Esophagus muscularis mucosa (tissue), 4 donors: ENCODE measurements at regions not wholly inside any gene's neighbourhood (a gene's known extent, or its start where the extent isn't known, plus 50 kb on each side); places are given as distances from the start of the nearest gene placed in this dataset.

Experiments used
- DNase-seq: peaks from one replicate; pipeline ENCODE4 v3.0.0-alpha.2; 2017; ENCODE audit errors: extremely low spot score
- H3K27ac ChIP-seq, 4 donors: fragments of 200-600 bp; sonication (generic); replicated peaks in 1 of 4; 1 replicate in 3 of 4; 2 replicates in 1 of 4; pipeline ENCODE4 v1.5.1; 2016 to 2019; ENCODE audit warnings: mild to moderate bottlenecking in 1 of 4
- H3K27me3 ChIP-seq, 4 donors: fragments of 200-600 bp; sonication (generic); one replicate each; pipeline versions ENCODE4 v1.5.1 to v1.6.0; 2016 to 2019
- H3K36me3 ChIP-seq, 4 donors: fragments of 200-600 bp; sonication (generic); one replicate each; pipeline ENCODE4 v1.5.1; 2016 to 2019
- H3K4me1 ChIP-seq, 4 donors: fragments of 200-600 bp; sonication (generic); one replicate each; pipeline ENCODE4 v1.5.1; 2016 to 2019
- H3K4me3 ChIP-seq, 4 donors: fragments of 200-600 bp; sonication (generic); 1 replicate in 2 of 4; 2 replicates in 2 of 4; pipeline ENCODE4 v1.5.1; 2016 to 2019; ENCODE audit warnings: mild to moderate bottlenecking in 4 of 4, moderate library complexity in 1 of 4
- H3K9me3 ChIP-seq, 4 donors: fragments of 200-600 bp; sonication (generic); 1 replicate in 3 of 4; 2 replicates in 1 of 4; pipeline ENCODE4 v1.5.1; 2016 to 2019
- EP300 ChIP-seq: sonication (generic); formaldehyde crosslinking; IDR thresholded peaks from one replicate; pipeline ENCODE4 v1.6.1; 2017; ENCODE audit warnings: antibody characterized with exemption
- POLR2A ChIP-seq: fragments of 450-650 bp; IDR thresholded peaks from one replicate; pipeline ENCODE4 v1.6.1; 2017; ENCODE audit warnings: antibody characterized with exemption, moderate library complexity, mild to moderate bottlenecking, low read depth
- POLR2AphosphoS5 ChIP-seq, 2 donors: sonication (generic); formaldehyde crosslinking; IDR thresholded peaks; one replicate each; pipeline ENCODE4 v1.6.1; 2017; ENCODE audit warnings: antibody characterized with exemption in 2 of 2
- WGBS: methylation state at CpG from one replicate; pipeline ENCODE4 v1.1.5; 2018; 5-methylcytosine and 5-hydroxymethylcytosine counted together
- intact Hi-C: fragments of 100-400 bp; cut with DNase I; formaldehyde crosslinking; loops from one replicate; pipeline ENCODE4 v1.15.1; 2023
- TF ChIP-seq, protein P1 (sequence below), 3 experiments: fragments of 200-600 bp in 2 of 3; fragments of 450-650 bp in 1 of 3; sonication (generic) in 2 of 3; IDR thresholded peaks; one replicate each; pipeline ENCODE4 v1.5.1; 2017 to 2019; ENCODE audit warnings: antibody characterized with exemption in 3 of 3, mild to moderate bottlenecking in 2 of 3, moderate library complexity in 1 of 3

DNA sequence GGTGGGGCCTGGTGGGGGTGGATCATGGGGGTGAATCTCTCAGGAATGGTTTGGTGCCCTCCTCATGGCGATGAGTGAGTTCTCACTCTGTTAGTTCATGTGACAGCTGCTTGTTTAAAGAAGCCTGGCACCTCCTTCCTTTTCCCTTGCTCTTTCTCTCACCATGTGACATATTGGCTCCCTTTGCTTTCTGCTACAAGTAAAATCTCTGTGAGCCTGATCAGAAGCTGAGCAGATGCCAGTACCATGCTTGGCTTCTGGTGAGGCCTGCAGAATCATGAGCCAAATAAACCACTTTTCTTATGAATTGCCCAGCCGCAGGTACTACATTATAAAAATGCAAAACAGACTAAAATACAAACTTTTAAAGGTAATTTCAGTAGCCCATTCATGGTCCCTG is 73.4 kb upstream of the TEX51 start:
- intact Hi-C loops, result no loop called here
- Histone ChIP-seq H3K4me3 (no peak overlapping the region), H3K36me3 (no peaks in the 10 kb centered on the region), H3K27me3 (no peaks in the 10 kb centered on the region), H3K27ac (no peak overlapping the region), H3K4me1 (no peaks in the 10 kb centered on the region), H3K9me3 (no peaks in the 10 kb centered on the region)
- DNase-seq, result peak; percentile 81
- WGBS, result 88% methylated on average over 2 of the region's 2 CpGs
- no peak for TF ChIP-seq POLR2A
- TF ChIP-seq, protein P1, sequence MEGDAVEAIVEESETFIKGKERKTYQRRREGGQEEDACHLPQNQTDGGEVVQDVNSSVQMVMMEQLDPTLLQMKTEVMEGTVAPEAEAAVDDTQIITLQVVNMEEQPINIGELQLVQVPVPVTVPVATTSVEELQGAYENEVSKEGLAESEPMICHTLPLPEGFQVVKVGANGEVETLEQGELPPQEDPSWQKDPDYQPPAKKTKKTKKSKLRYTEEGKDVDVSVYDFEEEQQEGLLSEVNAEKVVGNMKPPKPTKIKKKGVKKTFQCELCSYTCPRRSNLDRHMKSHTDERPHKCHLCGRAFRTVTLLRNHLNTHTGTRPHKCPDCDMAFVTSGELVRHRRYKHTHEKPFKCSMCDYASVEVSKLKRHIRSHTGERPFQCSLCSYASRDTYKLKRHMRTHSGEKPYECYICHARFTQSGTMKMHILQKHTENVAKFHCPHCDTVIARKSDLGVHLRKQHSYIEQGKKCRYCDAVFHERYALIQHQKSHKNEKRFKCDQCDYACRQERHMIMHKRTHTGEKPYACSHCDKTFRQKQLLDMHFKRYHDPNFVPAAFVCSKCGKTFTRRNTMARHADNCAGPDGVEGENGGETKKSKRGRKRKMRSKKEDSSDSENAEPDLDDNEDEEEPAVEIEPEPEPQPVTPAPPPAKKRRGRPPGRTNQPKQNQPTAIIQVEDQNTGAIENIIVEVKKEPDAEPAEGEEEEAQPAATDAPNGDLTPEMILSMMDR (IDR thresholded peaks at IDR 0.05), result no peak
- TF ChIP-seq POLR2AphosphoS5 (IDR thresholded peaks at IDR 0.05), result no peak
- no peak for TF ChIP-seq EP300

DNA sequence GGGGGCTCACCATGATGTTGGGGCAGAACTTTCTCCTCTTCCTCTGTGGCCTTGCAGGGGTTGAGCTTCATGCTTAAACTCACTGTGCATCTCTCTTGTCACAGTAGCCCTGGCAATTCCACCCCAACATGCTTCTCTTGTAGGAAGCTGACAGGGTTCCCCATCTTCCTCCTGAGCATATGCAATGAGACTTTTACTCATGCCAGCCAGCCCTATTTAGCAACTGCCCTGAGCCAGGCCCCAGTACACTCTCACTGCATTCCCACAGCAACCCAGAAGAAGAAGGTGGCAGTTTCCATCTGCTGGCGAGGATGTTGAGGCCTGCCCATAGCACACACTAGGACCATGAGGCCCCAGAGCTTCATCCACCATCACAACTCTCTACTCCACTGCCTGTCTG is 72.2 kb upstream of the TEX51 start:
- Histone ChIP-seq H3K9me3 (no peaks in the 10 kb centered on the region), H3K4me3 (no peak overlapping the region), H3K36me3 (no peaks in the 10 kb centered on the region), H3K4me1 (no peaks in the 10 kb centered on the region), H3K27ac (no peak overlapping the region), H3K27me3 (no peaks in the 10 kb centered on the region)
- TF ChIP-seq, protein P1 (IDR thresholded peaks at IDR 0.05), result no peak
- no peak for TF ChIP-seq POLR2AphosphoS5 (IDR thresholded peaks at IDR 0.05)
- no peak for TF ChIP-seq EP300
- TF ChIP-seq POLR2A, result no peak
- 92% methylated on average over 1 of the region's 1 CpG for WGBS
- peak; percentile 84 for DNase-seq
- intact Hi-C loops, result no loop called here

DNA sequence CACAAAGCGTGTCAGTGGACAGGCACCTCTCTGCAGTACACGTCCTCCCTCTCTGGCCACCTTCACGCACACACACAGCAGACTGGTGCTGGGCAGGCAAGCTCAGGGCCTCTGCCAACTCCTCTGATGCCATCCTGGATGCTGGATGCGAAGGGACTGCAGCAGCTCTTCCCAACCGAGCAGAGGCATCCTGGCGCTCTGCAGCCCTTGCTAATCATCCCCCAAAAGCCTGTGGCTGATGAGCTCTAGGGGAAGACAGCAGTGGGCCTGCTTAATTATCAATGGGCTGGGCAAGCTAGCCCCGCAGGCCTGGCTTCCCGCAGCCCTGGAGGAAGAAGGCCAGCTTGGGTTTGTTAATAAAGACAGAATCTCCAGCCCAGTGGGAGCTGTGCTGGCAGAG is 71.3 kb upstream of the TEX51 start:
- Histone ChIP-seq H3K27ac (no peak overlapping the region), H3K9me3 (no peaks in the 10 kb centered on the region), H3K4me1 (no peaks in the 10 kb centered on the region), H3K36me3 (no peaks in the 10 kb centered on the region), H3K4me3 (no peak overlapping the region), H3K27me3 (no peaks in the 10 kb centered on the region)
- intact Hi-C loops, result no loop called here
- WGBS, result 84% methylated on average over 6 of the region's 8 CpGs
- TF ChIP-seq POLR2A, result no peak
- TF ChIP-seq, protein P1 (IDR thresholded peaks at IDR 0.05), result no peak
- TF ChIP-seq EP300, result no peak
- no peak for TF ChIP-seq POLR2AphosphoS5 (IDR thresholded peaks at IDR 0.05)
- peak; percentile 57 for DNase-seq

DNA sequence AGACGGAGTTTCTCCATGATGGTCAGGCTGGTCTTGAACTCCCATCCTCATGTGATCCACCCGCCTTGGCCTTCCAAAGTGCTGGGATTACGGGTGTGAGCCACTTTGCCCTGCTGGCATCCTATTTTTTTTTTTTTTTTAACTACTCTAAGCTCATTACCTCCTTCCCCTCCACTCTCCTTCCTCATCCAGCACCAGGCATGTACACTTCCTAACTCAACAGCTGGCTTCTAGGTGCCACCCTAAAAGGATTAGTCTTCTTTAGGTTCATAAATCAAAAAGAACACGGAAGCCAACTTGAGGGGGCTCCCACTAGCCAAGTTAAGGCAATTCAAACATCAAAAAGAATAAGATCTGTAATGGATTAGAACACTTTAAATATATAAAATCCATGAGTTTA is 70.6 kb upstream of the TEX51 start:
- intact Hi-C loops, result no loop called here
- H3K36me3 ChIP-seq, result no peaks in the 10 kb centered on the region
- no peak overlapping the region for H3K4me3 ChIP-seq
- H3K4me1 ChIP-seq, result no peaks in the 10 kb centered on the region
- 88% methylated on average over 4 of the region's 4 CpGs for WGBS
- no peaks in the 10 kb centered on the region for H3K27me3 ChIP-seq
- H3K9me3 ChIP-seq, result no peaks in the 10 kb centered on the region
- no peak for DNase-seq
- no peak overlapping the region for H3K27ac ChIP-seq
- TF ChIP-seq POLR2AphosphoS5 (IDR thresholded peaks at IDR 0.05), result no peak
- no peak for TF ChIP-seq EP300
- TF ChIP-seq POLR2A, result no peak
- TF ChIP-seq, protein P1 (IDR thresholded peaks at IDR 0.05), result no peak

DNA sequence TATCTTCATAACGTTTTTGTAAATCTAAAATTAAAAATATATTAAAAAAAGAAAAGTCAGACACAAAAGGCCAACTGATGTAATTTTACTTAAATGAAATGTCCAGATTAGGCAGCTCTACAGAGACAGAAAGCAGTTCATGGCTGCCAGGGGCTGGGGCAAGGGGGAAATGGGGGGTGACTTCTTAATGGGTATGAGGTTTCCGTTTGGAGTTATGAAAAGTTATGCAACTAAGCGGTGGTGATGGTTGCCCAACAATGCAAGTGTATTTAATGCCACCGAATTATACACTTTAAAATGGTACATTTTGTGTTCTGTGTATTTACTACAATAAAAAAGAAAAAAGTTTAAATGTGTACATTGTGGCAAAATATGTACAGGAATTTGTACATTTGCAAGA is 70.2 kb upstream of the TEX51 start:
- no peaks in the 10 kb centered on the region for H3K27me3 ChIP-seq
- TF ChIP-seq EP300 (no peak), POLR2AphosphoS5 (IDR thresholded peaks at IDR 0.05) (no peak), POLR2A (no peak)
- TF ChIP-seq, protein P1 (IDR thresholded peaks at IDR 0.05), result no peak
- H3K4me1 ChIP-seq, result no peaks in the 10 kb centered on the region
- no peak overlapping the region for H3K27ac ChIP-seq
- H3K9me3 ChIP-seq, result no peaks in the 10 kb centered on the region
- peak; percentile 72 for DNase-seq
- intact Hi-C loops, result no loop called here
- WGBS, result 69% methylated on average over 4 of the region's 4 CpGs
- no peak overlapping the region for H3K4me3 ChIP-seq
- no peaks in the 10 kb centered on the region for H3K36me3 ChIP-seq
